Right atrium auricular region (tissue), 2 donors: ENCODE measurements at regions not wholly inside any gene's neighbourhood (a gene's known extent, or its start where the extent isn't known, plus 50 kb on each side); places are given as distances from the start of the nearest gene placed in this dataset.

ENCODE experiments used
- DNase-seq: peaks from one replicate; pipeline ENCODE4 v3.0.0-alpha.2; 2019; ENCODE audit warnings: low spot score
- H3K27ac ChIP-seq, 2 donors: fragments of 200-600 bp; sonication (generic); 1 replicate in 1 of 2; 2 replicates in 1 of 2; pipeline ENCODE4 v1.5.1; 2016 to 2019
- H3K27me3 ChIP-seq, 2 donors: fragments of 200-600 bp; sonication (generic); one replicate each; pipeline versions ENCODE4 v1.5.1 to v1.6.0; 2017 to 2019
- H3K36me3 ChIP-seq: fragments of 200-600 bp; sonication (generic); one replicate; pipeline ENCODE4 v1.5.1; 2016
- H3K4me1 ChIP-seq, 2 donors: fragments of 200-600 bp; sonication (generic); one replicate each; pipeline versions ENCODE4 v1.5.1 to v1.6.0; 2017 to 2019
- H3K4me3 ChIP-seq, 2 donors: fragments of 200-600 bp; sonication (generic); 1 replicate in 1 of 2; 2 replicates in 1 of 2; pipeline ENCODE4 v1.5.1; 2017 to 2019; ENCODE audit warnings: mild to moderate bottlenecking in 1 of 2, moderate library complexity in 1 of 2
- H3K9me3 ChIP-seq, 2 donors: fragments of 200-600 bp; sonication (generic); one replicate each; pipeline ENCODE4 v1.5.1; 2019
- TF ChIP-seq, protein P1 (sequence below), 2 donors: fragments of 200-600 bp; sonication (generic); IDR thresholded peaks; one replicate each; pipeline ENCODE4 v1.5.1; 2019; ENCODE audit warnings: antibody characterized with exemption in 2 of 2

DNA sequence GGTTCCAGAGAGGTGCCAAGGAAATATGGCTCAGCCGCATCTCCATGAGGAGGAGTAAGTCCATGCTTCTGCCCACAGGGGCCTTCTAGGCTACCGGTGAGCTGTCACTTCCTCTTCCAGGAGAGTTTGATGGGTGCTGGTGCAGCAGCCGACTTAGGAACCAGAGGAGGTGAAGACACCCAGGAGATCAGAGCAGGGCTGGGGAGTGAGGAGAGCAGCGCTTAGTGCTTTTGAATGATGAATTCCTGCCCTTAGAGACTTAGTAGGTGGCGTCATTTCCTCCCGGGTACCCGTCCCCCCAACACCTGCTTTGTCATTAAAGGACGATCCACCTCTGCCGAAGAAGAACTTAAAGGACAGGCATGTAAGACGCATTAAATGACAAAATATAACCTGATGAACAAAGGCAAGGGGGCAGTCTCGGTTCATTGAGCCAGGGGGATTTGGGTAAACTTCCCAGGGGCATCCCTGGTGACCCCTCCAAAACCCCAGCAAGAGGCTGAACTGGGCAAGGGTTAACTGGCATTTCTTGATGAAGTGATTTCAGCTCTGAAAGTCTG, 67.6 kb downstream of the HES1 start:
- Histone ChIP-seq H3K27ac (no peak overlapping the region), H3K4me1 (peaks cover 0 to 23% of the 10 kb centered on the region in 2 donors), H3K9me3 (no peaks in the 10 kb centered on the region), H3K4me3 (peak overlapping the region in 1 of 2 donors; percentile 45), H3K36me3 (no peaks in the 10 kb centered on the region), H3K27me3 (no peaks in the 10 kb centered on the region)
- TF ChIP-seq, protein P1, sequence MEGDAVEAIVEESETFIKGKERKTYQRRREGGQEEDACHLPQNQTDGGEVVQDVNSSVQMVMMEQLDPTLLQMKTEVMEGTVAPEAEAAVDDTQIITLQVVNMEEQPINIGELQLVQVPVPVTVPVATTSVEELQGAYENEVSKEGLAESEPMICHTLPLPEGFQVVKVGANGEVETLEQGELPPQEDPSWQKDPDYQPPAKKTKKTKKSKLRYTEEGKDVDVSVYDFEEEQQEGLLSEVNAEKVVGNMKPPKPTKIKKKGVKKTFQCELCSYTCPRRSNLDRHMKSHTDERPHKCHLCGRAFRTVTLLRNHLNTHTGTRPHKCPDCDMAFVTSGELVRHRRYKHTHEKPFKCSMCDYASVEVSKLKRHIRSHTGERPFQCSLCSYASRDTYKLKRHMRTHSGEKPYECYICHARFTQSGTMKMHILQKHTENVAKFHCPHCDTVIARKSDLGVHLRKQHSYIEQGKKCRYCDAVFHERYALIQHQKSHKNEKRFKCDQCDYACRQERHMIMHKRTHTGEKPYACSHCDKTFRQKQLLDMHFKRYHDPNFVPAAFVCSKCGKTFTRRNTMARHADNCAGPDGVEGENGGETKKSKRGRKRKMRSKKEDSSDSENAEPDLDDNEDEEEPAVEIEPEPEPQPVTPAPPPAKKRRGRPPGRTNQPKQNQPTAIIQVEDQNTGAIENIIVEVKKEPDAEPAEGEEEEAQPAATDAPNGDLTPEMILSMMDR (IDR thresholded peaks at IDR 0.05), result no peak
- no peak for DNase-seq

DNA sequence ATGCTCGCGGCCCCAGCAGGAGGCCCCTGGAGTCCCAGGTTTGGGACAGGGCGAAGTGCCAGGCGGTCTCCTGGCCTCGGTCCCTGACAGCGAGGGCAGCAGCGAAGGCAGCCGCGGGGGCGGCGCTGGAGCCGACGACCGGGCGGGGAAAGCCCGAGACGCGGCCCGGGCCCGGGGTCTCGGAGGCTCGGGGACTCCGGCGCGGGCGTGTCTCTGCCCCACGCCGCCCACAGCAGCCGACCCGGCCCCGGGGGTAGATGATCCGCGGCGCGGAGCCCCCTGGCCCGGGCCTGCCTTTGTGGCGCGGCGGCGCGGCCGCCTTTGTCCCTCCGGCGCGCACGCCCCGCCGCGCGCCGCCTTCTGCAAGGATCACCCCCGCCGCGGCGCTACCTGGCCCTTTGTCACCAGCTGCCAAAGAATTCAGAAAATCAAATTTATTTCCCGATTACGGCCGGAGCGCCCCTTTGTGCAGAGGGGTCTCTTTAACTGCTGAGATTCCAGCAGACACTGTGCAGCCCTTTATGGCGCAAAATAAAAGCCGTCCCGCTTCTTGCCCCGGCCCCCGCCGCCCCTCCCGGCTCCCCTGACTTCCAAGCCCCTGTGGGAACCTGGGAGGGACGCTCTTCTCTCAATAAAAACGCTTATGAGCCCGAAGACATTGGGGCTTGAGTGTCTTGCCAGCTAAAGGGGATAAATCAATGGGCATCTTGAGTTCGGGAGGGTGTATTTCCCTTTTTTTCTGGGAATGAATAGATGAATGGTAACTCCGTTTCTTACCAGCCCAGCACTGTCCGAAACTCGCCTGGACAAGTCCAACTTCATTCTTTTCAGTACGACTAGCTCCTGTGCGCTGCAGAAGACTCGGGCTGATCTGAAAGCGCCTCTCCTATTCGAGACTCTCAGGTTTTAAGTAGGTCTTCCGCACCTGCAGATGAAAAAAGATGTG, 68.4 kb downstream of the HES1 start:
- H3K36me3 ChIP-seq, result no peaks in the 10 kb centered on the region
- DNase-seq, result no peak
- no peaks in the 10 kb centered on the region for H3K27me3 ChIP-seq

DNA sequence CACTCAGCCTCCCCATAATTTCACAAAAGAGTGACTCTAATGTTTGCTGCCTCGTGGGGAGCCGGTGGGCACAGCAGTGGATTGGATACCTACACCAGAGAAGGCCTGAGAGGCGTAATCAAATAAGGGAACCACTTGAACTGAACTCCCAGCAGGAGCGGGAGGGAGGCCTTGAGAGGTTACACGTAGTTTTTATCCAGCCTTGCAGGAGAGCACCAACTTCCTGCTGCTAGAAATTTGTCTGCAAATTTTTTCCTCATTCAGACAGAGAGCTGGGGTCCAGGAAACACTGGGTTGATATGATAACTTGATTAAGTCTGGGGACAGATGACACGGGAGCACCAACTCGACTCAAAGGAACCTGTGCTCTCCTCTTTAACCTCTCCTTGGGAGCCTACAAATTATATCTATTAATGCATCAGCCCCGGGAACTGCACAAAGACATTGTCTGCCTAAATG, 69.8 kb downstream of the HES1 start:
- TF ChIP-seq, protein P1 (IDR thresholded peaks at IDR 0.05), result no peak
- Histone ChIP-seq H3K27me3 (no peaks in the 10 kb centered on the region), H3K4me3 (no peak overlapping the region), H3K36me3 (no peaks in the 10 kb centered on the region), H3K9me3 (no peaks in the 10 kb centered on the region), H3K27ac (no peak overlapping the region), H3K4me1 (peaks cover 0 to 15% of the 10 kb centered on the region in 2 donors)
- no peak for DNase-seq

More for the DNA sequence above, 68.4 kb downstream of the HES1 start:
- peak overlapping the region in 1 of 2 donors; percentile 45 for H3K4me3 ChIP-seq
- no peaks in the 10 kb centered on the region for H3K9me3 ChIP-seq
- peaks cover 0 to 23% of the 10 kb centered on the region in 2 donors for H3K4me1 ChIP-seq
- H3K27ac ChIP-seq, result no peak overlapping the region
- TF ChIP-seq, protein P1 (IDR thresholded peaks at IDR 0.05), result no peak

DNA sequence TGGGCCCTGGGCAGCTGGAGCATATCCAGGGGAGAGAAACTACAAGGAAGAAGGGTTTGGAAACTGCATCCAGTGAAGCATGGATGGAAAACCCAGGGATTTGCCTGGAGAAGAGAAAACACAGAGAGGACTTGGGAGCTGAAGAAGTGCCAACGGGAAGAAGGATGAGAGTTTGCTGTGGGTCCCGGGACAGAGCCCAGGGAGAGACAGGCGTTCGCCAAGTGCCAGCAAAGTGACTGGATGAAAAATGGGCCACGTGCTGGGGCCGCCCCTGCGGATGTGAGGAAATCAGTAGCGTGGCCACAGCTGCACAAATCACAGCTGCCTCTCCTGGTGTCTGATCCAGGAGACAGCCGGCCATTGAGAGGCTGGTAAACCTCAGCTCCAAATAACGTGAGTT, 70.4 kb downstream of the HES1 start:
- TF ChIP-seq, protein P1 (IDR thresholded peaks at IDR 0.05), result no peak
- H3K27ac ChIP-seq, result no peak overlapping the region
- DNase-seq, result peak; percentile 83
- no peak overlapping the region for H3K4me3 ChIP-seq
- no peaks in the 10 kb centered on the region for H3K27me3 ChIP-seq
- H3K4me1 ChIP-seq, result peaks cover 0 to 12% of the 10 kb centered on the region in 2 donors
- no peaks in the 10 kb centered on the region for H3K9me3 ChIP-seq
- no peaks in the 10 kb centered on the region for H3K36me3 ChIP-seq

DNA sequence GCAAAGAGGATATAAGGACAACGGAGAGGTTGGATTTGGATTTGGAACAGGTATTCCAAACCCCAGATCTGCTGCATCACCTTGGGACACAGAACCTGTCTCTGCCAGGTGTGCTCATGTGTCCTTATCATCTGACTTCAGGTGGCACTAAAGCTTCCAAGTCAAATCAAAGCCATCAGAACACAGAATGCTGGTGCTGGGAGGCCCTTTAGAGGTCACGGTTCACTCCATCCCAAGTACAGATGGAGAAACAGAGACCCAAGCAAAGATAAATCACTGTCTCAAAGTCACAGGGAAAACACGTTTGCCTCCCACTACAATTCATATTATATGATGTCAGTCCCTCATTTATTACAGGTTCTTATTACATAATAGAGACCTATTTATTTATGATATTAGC, 72.8 kb downstream of the HES1 start:
- no peaks in the 10 kb centered on the region for H3K9me3 ChIP-seq
- peaks cover 0 to 9% of the 10 kb centered on the region in 2 donors for H3K4me1 ChIP-seq
- no peak for DNase-seq
- TF ChIP-seq, protein P1 (IDR thresholded peaks at IDR 0.05), result no peak
- no peak overlapping the region for H3K4me3 ChIP-seq
- no peaks in the 10 kb centered on the region for H3K27me3 ChIP-seq
- H3K27ac ChIP-seq, result no peak overlapping the region
- no peaks in the 10 kb centered on the region for H3K36me3 ChIP-seq
